ENCODE measurements at regions not wholly inside any gene's neighbourhood (a gene's known extent, or its start where the extent isn't known, plus 50 kb on each side); places are given as distances from the start of the nearest gene placed in this dataset.

- no peak for TF ChIP-seq CTCF (IDR thresholded peaks at IDR 0.05)
- no peak overlapping the region for H3K27ac ChIP-seq (ENCODE audit: low read depth in 1 of 2, low read length in 2 of 2)
- DNase-seq (no peak), ATAC-seq (ENCODE audit: poor library complexity) (no peak)
- no peaks in the 10 kb centered on the region for H3K36me3 ChIP-seq (ENCODE audit: insufficient read depth, low read length)
- ChIA-PET POLR2A (no interaction called here), CTCF (no interaction called here)
- H3K4me1 ChIP-seq (ENCODE audit: insufficient read depth, low read length) = no peaks in the 10 kb centered on the region
- no peak overlapping the region for H3K4me3 ChIP-seq (ENCODE audit: low read length)
- intact Hi-C loops (cut with DNase I, micrococcal nuclease) = no loop called here
- no peaks in the 10 kb centered on the region for H3K27me3 ChIP-seq (ENCODE audit: control insufficient read depth in 1 of 2, insufficient read depth in 2 of 2, low read length in 2 of 2)
- H3K4me1 Mint-ChIP-seq (ENCODE audit: low read depth) = no peaks in the 10 kb centered on the region
- H3K27me3 Mint-ChIP-seq = no peaks in the 10 kb centered on the region
- H3K9me3 Mint-ChIP-seq = peaks cover 9% of the 10 kb centered on the region
- H3K4me3 Mint-ChIP-seq = no peak overlapping the region
- no peak overlapping the region for H3K27ac Mint-ChIP-seq
- H3K9me3 ChIP-seq (ENCODE audit: control insufficient read depth in 1 of 2, insufficient read depth in 1 of 2, low read length in 2 of 2) = peaks cover 0 to 4% of the 10 kb centered on the region in 2 experiments
- no peaks in the 10 kb centered on the region for H3K36me3 Mint-ChIP-seq (ENCODE audit: low read depth)
Measured at GRCh38 chr4:30881985-30882384, 161.8 kb downstream of the PCDH7 start.

- ChIA-PET POLR2A (no interaction called here), CTCF (no interaction called here)
- H3K9me3 ChIP-seq (ENCODE audit: control insufficient read depth in 1 of 2, insufficient read depth in 1 of 2, low read length in 2 of 2) = peaks cover 0 to 4% of the 10 kb centered on the region in 2 experiments
- Mint-ChIP-seq H3K36me3 (ENCODE audit: low read depth) (no peaks in the 10 kb centered on the region), H3K27me3 (no peaks in the 10 kb centered on the region), H3K27ac (no peak overlapping the region), H3K4me3 (no peak overlapping the region), H3K9me3 (peaks cover 9% of the 10 kb centered on the region), H3K4me1 (ENCODE audit: low read depth) (no peaks in the 10 kb centered on the region)
- H3K4me1 ChIP-seq (ENCODE audit: insufficient read depth, low read length) = no peaks in the 10 kb centered on the region
- no peak for TF ChIP-seq CTCF (IDR thresholded peaks at IDR 0.05)
- DNase-seq (no peak), ATAC-seq (ENCODE audit: poor library complexity) (no peak)
- H3K27ac ChIP-seq (ENCODE audit: low read depth in 1 of 2, low read length in 2 of 2) = no peak overlapping the region
- intact Hi-C loops (cut with DNase I, micrococcal nuclease) = no loop called here
- no peak overlapping the region for H3K4me3 ChIP-seq (ENCODE audit: low read length)
- H3K27me3 ChIP-seq (ENCODE audit: control insufficient read depth in 1 of 2, insufficient read depth in 2 of 2, low read length in 2 of 2) = no peaks in the 10 kb centered on the region
- H3K36me3 ChIP-seq (ENCODE audit: insufficient read depth, low read length) = no peaks in the 10 kb centered on the region
Measured at GRCh38 chr4:30882443-30882842, 162.3 kb downstream of the PCDH7 start.

- Histone ChIP-seq H3K27ac (ENCODE audit: low read depth in 1 of 2, low read length in 2 of 2) (no peak overlapping the region), H3K4me3 (ENCODE audit: low read length) (no peak overlapping the region), H3K9me3 (ENCODE audit: control insufficient read depth in 1 of 2, insufficient read depth in 1 of 2, low read length in 2 of 2) (peaks cover 0 to 3% of the 10 kb centered on the region in 2 experiments), H3K4me1 (ENCODE audit: insufficient read depth, low read length) (no peaks in the 10 kb centered on the region), H3K36me3 (ENCODE audit: insufficient read depth, low read length) (no peaks in the 10 kb centered on the region), H3K27me3 (ENCODE audit: control insufficient read depth in 1 of 2, insufficient read depth in 2 of 2, low read length in 2 of 2) (no peaks in the 10 kb centered on the region)
- no peak for TF ChIP-seq CTCF (IDR thresholded peaks at IDR 0.05)
- H3K4me3 Mint-ChIP-seq = no peak overlapping the region
- CTCF ChIA-PET = no interaction called here
- DNase-seq (no peak), ATAC-seq (ENCODE audit: poor library complexity) (no peak)
- H3K4me1 Mint-ChIP-seq (ENCODE audit: low read depth) = no peaks in the 10 kb centered on the region
- H3K36me3 Mint-ChIP-seq (ENCODE audit: low read depth) = no peaks in the 10 kb centered on the region
- H3K27ac Mint-ChIP-seq = no peak overlapping the region
- no peaks in the 10 kb centered on the region for H3K27me3 Mint-ChIP-seq
- POLR2A ChIA-PET = no interaction called here
- intact Hi-C loops (cut with DNase I, micrococcal nuclease) = no loop called here
- H3K9me3 Mint-ChIP-seq = peaks cover 9% of the 10 kb centered on the region
Measured at GRCh38 chr4:30882995-30883675, 163.0 kb downstream of the PCDH7 start.
